ENCODE measurements at regions not wholly inside any gene's neighbourhood (a gene's known extent, or its start where the extent isn't known, plus 50 kb on each side); places are given as distances from the start of the nearest gene placed in this dataset.

GRCh38 chr4:181189751-181190150, 1053.5 kb upstream of the TENM3 start:
- Histone ChIP-seq H3K4me1 (no peaks in the 10 kb centered on the region), H3K4me3 (no peak overlapping the region), H3K27ac (no peak overlapping the region), H3K9me3 (no peaks in the 10 kb centered on the region), H3K36me3 (no peaks in the 10 kb centered on the region), H3K27me3 (no peaks in the 10 kb centered on the region)
- DNase-seq (ENCODE audit: extremely low spot score in 2 of 2), result no peak
- intact Hi-C loops (cut with DNase I), result no loop called here
- TF ChIP-seq POLR2AphosphoS5 (IDR thresholded peaks at IDR 0.05; ENCODE audit: insufficient read depth in 1 of 2, low read depth in 1 of 2) (no peak), CTCF (IDR thresholded peaks at IDR 0.05) (no peak), POLR2A (IDR thresholded peaks at IDR 0.05) (no peak)

GRCh38 chr4:181193131-181193930, 1049.9 kb upstream of the TENM3 start:
- no peak for DNase-seq (ENCODE audit: extremely low spot score in 2 of 2)
- Histone ChIP-seq H3K36me3 (no peaks in the 10 kb centered on the region), H3K4me3 (no peak overlapping the region), H3K4me1 (no peaks in the 10 kb centered on the region), H3K27ac (no peak overlapping the region), H3K9me3 (no peaks in the 10 kb centered on the region), H3K27me3 (no peaks in the 10 kb centered on the region)
- TF ChIP-seq POLR2A (IDR thresholded peaks at IDR 0.05) (no peak), CTCF (IDR thresholded peaks at IDR 0.05) (no peak), POLR2AphosphoS5 (IDR thresholded peaks at IDR 0.05; ENCODE audit: insufficient read depth in 1 of 2, low read depth in 1 of 2) (no peak)
- intact Hi-C loops (cut with DNase I), result no loop called here

- Histone ChIP-seq H3K9me3 (no peaks in the 10 kb centered on the region), H3K27me3 (no peaks in the 10 kb centered on the region), H3K4me1 (no peaks in the 10 kb centered on the region), H3K4me3 (no peak overlapping the region), H3K36me3 (no peaks in the 10 kb centered on the region), H3K27ac (no peak overlapping the region)
- no peak for DNase-seq (ENCODE audit: extremely low spot score in 2 of 2)
- no peak for TF ChIP-seq POLR2A (IDR thresholded peaks at IDR 0.05)
- no peak for TF ChIP-seq POLR2AphosphoS5 (IDR thresholded peaks at IDR 0.05; ENCODE audit: insufficient read depth in 1 of 2, low read depth in 1 of 2)
- TF ChIP-seq CTCF (IDR thresholded peaks at IDR 0.05), result no peak
- intact Hi-C loops (cut with DNase I), result no loop called here
Observed at GRCh38 chr4:181194096-181194495, 1049.1 kb upstream of the TENM3 start.

- no peak overlapping the region for H3K4me3 ChIP-seq
- no peaks in the 10 kb centered on the region for H3K36me3 ChIP-seq
- H3K9me3 ChIP-seq, result no peaks in the 10 kb centered on the region
- H3K27ac ChIP-seq, result no peak overlapping the region
- DNase-seq (ENCODE audit: extremely low spot score in 2 of 2), result no peak
- TF ChIP-seq CTCF (IDR thresholded peaks at IDR 0.05) (no peak), POLR2AphosphoS5 (IDR thresholded peaks at IDR 0.05; ENCODE audit: insufficient read depth in 1 of 2, low read depth in 1 of 2) (no peak), POLR2A (IDR thresholded peaks at IDR 0.05) (no peak)
- no peaks in the 10 kb centered on the region for H3K4me1 ChIP-seq
- H3K27me3 ChIP-seq, result no peaks in the 10 kb centered on the region
- intact Hi-C loops (cut with DNase I), result no loop called here
Observed at GRCh38 chr4:181200076-181200475, 1043.1 kb upstream of the TENM3 start.

- Histone ChIP-seq H3K4me1 (no peaks in the 10 kb centered on the region), H3K9me3 (no peaks in the 10 kb centered on the region), H3K4me3 (no peak overlapping the region), H3K27me3 (no peaks in the 10 kb centered on the region), H3K27ac (no peak overlapping the region), H3K36me3 (no peaks in the 10 kb centered on the region)
- no peak for DNase-seq (ENCODE audit: extremely low spot score in 2 of 2)
- no peak for TF ChIP-seq CTCF (IDR thresholded peaks at IDR 0.05)
- no peak for TF ChIP-seq POLR2A (IDR thresholded peaks at IDR 0.05)
- no peak for TF ChIP-seq POLR2AphosphoS5 (IDR thresholded peaks at IDR 0.05; ENCODE audit: insufficient read depth in 1 of 2, low read depth in 1 of 2)
- intact Hi-C loops (cut with DNase I), result no loop called here
Observed at GRCh38 chr4:181202240-181202639, 1041.0 kb upstream of the TENM3 start.

Measured in vagina (tissue), 2 donors.